GM21423 (cell line): ENCODE measurements at regions not wholly inside any gene's neighbourhood (a gene's known extent, or its start where the extent isn't known, plus 50 kb on each side); places are given as distances from the start of the nearest gene placed in this dataset.
"Not testable (repeated sequence)": the region's sequence is repeated elsewhere in the genome, so short reads cannot be mapped to it uniquely, and the experiment has no call there.

Experiments
- ATAC-seq: cut with Tn5 transposase; IDR thresholded peaks from one replicate; pipeline ENCODE4 v1.9.1; 2021; ENCODE audit warnings: mild to moderate bottlenecking, moderate library complexity; ENCODE audit not compliant: unreplicated experiment

GRCh38 chr5:97234380-97234779 lies 51.3 kb upstream of the RIOK2 start:
- not testable (repeated sequence) for ATAC-seq

GRCh38 chr5:97242341-97242740 lies 59.3 kb upstream of the RIOK2 start:
- ATAC-seq: no peak

DNA sequence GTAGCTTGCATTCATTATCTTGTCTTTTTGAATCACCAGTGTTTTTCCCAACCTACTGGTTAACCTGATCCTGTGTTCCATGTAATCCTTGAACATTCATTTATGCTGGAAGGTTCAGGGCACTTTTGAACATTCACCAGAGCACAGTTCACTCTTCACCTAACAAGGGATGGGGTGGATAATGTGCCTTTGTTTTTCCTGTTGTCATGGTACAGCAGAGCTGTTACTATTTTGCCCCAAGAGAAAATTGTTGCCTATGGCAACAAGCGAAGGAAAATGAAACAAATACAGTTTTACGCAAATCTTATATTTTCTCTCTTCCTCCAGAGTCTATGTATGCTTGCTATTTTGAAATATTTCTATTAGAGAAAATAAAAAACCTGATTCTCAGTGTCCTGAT lies 60.3 kb upstream of the RIOK2 start:
- ATAC-seq: no peak

DNA sequence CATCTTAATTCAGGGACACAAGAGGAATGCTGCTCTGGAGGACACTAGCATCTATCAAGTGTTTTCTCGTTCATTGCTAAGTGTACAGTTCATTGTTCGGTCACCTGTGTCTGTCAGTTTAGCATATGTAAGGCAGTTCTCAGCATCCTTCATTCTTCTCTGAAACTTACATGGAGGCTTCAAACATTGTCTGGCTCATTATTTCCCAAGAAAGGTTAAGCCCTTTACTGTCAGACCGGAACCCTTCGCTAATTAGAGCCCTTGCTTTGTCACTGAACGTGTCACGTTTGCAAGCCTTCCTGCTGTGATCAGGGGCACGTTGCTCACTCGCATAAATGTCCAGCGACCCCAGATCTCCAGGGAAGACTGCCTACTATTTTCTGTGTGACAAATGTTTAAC lies 62.3 kb upstream of the RIOK2 start:
- no peak for ATAC-seq

- ATAC-seq: no peak
Observed at GRCh38 chr5:97250113-97250512, 67.1 kb upstream of the RIOK2 start.

DNA sequence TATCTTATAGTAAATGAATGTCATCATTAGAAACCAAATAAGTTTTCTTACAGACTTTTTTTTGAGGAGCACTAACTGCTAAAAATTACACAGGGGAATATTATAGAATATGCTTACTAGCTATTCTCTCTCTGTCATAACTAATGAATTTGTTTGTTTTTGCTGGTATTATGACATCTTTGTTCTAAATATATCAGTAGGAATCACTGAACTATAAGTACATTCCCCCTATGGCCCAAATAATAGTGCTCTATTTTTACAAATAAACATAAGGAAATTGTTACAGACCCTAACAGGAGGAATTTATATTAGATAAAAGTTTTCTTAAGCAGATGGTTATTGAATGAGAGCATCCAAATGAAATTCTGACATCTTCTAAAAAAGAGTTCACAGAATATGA lies 83.0 kb upstream of the RIOK2 start:
- ATAC-seq: no peak

DNA sequence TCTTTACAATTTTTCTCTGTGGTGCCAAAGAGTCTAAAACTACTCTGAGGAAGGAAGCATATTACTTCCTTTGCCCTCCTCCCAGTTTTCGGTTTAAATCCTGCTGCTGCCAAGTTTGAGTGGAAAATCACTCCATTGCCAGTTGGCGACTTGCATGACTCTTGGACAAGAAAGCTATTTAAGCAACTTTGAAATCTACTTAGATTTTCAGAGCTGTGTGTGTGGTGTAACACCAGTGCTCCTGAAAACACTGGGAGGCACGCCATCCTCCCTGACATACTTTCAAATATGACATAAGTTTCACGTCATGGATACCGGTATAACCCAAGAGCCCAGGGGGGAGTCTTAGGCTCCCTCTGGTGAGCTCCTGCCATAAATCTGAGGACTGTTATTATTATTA lies 83.5 kb upstream of the RIOK2 start:
- no peak for ATAC-seq

DNA sequence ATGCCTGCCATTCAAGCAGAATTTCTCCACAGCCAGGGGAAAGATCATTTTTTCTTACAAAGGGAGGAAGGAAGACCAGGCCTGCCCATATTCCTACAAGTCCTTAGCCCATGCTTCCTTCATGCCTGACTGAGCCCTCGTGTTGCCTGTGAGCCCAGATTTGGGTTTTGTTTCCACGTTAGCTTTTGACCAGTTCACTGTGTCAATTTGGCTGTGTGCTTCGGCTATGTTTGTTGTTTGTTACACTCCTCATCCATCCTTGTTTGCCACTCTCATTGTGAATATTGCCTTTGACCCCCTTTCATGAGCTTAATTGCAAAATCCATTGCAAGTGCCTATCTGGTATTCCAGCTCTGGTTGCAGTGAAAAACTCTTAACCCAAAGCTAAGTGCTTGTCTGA lies 84.7 kb upstream of the RIOK2 start:
- no peak for ATAC-seq

DNA sequence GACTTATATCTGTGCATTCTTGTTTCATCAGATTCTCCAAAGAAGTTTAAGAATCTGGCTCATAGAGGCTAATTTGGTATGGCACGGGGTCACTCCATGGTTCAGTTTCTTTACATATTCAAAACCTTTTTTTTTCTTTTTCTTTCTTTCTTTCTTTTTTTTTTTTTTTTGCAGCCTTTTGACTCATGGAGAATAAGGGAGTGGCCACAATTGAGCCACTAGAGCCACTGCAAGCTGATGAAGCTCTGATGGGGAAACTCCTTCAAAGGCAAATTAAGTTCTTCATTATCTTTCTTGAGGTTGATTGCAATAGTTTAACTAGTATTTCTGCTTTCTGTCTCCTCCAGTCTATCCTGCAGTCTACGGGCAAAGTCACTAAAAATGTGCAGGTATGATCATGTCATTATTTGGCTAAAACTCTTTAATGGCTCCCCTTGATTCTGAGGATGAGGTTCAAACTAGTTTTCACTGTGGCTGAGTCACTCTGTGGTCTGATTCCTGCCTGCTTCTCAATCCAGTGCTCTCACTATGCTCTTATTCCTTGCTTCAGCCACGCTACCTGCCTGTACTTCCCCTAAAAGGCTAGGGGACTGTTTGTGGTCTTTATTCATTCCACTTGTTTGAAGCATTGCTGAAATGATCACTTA lies 93.5 kb upstream of the RIOK2 start:
- no peak for ATAC-seq

GRCh38 chr5:97281257-97281656 lies 98.2 kb upstream of the RIOK2 start:
- no peak for ATAC-seq

DNA sequence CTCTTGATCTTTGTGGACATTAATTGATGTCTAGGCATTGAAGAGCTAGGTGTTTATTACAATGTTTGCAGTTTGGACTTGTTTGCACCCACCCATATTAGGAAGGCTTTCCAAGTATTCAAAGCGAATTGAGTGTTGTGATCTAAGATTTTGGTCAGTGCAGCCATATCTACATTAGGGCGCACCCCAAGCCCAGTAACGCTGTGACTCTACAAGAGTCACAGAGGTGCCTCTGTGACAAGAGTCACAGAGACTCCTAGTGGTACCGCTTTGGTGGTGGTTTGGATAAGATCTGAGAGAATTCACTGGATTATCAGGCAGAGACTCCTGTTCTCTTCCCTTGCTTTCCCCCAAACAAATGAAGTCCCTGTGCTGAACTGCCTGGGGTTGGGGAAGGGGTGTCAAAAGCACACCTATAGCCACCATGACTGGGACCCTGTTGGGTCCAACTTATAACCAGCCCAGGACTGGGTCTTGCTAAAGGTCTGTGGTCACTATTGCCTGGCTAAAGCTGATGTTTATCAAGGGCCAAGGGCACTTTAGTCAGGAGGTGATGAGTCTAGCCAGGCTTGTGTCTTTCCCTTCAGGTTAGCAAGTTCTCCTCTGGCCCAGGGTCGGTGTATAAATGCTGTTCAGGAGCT lies 114.1 kb upstream of the RIOK2 start:
- ATAC-seq: peak; percentile 98

DNA sequence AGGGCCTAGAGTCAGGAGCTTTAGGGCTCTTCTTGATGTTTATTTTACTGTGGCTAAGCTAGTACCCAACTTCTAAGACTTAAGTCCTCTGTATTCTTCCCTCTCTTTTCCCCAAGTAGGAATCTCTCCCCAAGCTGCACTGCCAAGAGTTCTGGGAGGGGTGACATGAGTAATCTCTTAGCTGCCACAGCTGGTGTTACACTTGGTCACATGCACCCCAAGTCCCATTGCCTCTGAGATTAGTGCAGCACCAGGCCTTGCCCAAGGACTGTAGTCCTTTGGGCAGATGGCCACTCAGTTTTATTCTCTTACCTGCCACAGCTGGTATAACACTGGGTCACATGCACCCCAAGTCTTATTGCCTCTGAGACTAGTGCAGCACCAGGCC lies 114.7 kb upstream of the RIOK2 start:
- ATAC-seq: no peak

- ATAC-seq: not testable (repeated sequence)
Observed at GRCh38 chr5:97301181-97301580, 118.1 kb upstream of the RIOK2 start.

DNA sequence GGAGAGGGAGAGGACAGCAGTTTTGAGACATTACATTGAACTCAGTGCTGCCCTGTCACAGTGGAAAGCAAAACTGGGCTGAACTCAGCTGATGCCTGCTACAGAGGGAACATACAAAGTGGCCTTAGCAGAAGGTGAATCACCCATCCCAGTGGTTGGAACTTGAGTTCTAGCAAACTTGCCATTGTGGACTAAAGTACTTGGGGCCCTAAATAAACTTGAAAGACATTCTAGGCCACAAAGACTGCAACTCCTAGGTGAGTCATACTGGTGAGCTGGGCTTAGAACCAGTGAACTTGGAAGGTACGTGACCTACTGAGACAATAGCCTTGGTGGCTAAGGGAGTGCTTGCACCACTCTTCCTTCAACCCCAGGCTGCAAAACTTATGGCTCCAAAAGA lies 155.7 kb upstream of the RIOK2 start:
- ATAC-seq: no peak

GRCh38 chr5:97355775-97356174 lies 172.7 kb upstream of the RIOK2 start:
- ATAC-seq: peak; percentile 97

GRCh38 chr5:97363577-97363976 lies 180.5 kb upstream of the RIOK2 start:
- no peak for ATAC-seq

GRCh38 chr5:97364731-97365130 lies 181.7 kb upstream of the RIOK2 start:
- ATAC-seq: no peak

GRCh38 chr5:97365163-97365845 lies 182.3 kb upstream of the RIOK2 start:
- no peak for ATAC-seq

DNA sequence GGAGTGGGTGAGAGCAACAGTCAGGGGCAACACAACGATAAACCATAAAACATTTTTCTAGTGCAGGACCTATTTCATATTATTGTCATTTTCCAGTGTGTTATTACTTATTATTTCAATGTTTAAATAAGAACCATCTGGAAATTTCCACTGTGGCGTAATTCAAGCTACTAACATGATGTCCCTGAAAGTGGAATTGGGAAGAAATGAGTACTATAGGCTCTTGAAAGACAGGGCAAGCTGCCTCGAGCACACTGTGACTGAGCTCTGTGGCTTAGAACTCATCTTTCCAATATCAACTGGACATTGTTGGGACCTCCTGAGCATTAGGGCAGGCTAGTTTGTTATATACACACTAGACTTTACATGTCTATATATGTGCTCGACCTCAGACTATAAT lies 182.9 kb upstream of the RIOK2 start:
- ATAC-seq: no peak

- no peak for ATAC-seq
Observed at GRCh38 chr5:97375959-97376358, 192.9 kb upstream of the RIOK2 start.

DNA sequence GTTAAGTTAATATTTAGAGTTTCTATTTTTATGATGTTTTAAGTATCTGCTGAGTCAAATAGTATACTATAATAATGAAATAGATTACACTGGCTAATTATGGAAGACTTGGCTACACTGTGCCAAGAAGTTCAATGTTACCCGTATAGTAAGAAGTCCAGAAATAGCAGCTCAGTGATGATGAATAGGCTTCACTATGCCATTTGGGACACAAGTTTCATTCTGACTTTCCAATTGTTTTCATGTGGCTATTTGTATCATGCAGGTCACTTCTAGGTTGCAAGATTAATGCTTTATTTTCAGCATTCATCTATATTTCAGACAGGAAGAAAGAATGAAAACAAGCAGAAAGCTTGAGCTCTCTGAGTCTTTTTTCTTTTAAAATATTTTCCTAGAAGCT lies 194.5 kb upstream of the RIOK2 start:
- no peak for ATAC-seq

GRCh38 chr5:97383996-97384395 lies 200.9 kb upstream of the RIOK2 start:
- ATAC-seq: no peak
